ENCODE measurements at regions not wholly inside any gene's neighbourhood (a gene's known extent, or its start where the extent isn't known, plus 50 kb on each side); places are given as distances from the start of the nearest gene placed in this dataset.

- Mint-ChIP-seq H3K4me3 (no peak overlapping the region), H3K36me3 (ENCODE audit: low read depth) (no peaks in the 10 kb centered on the region), H3K4me1 (no peaks in the 10 kb centered on the region), H3K27me3 (ENCODE audit: insufficient read depth) (peaks cover 2% of the 10 kb centered on the region), H3K9me3 (no peaks in the 10 kb centered on the region), H3K27ac (no peak overlapping the region)
- Histone ChIP-seq H3K27me3 (ENCODE audit: control insufficient read depth, insufficient read depth, low read length, poor library complexity, severe bottlenecking) (no peaks in the 10 kb centered on the region), H3K4me3 (ENCODE audit: low read length) (no peak overlapping the region), H3K9me3 (ENCODE audit: control insufficient read depth, low read length) (no peaks in the 10 kb centered on the region), H3K9ac (ENCODE audit: extremely low read depth, low read length, poor library complexity, severe bottlenecking) (no peak overlapping the region), H3K27ac (ENCODE audit: low read depth, low read length) (no peak overlapping the region), H3K4me1 (ENCODE audit: control insufficient read depth, insufficient read depth, low read length) (no peaks in the 10 kb centered on the region), H3K36me3 (ENCODE audit: control insufficient read depth, insufficient read depth, low read length) (no peaks in the 10 kb centered on the region)
- DNase-seq = no peak
- 80 to 90% methylated on average over 1 of the region's 1 CpG for WGBS, 2 experiments (ENCODE audit: insufficient coverage in 1 of 2, insufficient read length in 1 of 2)
- no peak for TF ChIP-seq CTCF (conservative IDR thresholded peaks at IDR 0.05)
Observed at GRCh38 chr9:71326360-71326759, 204.9 kb upstream of the TRPM3 start.

GRCh38 chr9:71323357-71323756, 201.9 kb upstream of the TRPM3 start:
- H3K4me1 ChIP-seq (ENCODE audit: control insufficient read depth, insufficient read depth, low read length) = no peaks in the 10 kb centered on the region
- no peaks in the 10 kb centered on the region for H3K36me3 Mint-ChIP-seq (ENCODE audit: low read depth)
- no peak overlapping the region for H3K4me3 Mint-ChIP-seq
- H3K27me3 ChIP-seq (ENCODE audit: control insufficient read depth, insufficient read depth, low read length, poor library complexity, severe bottlenecking) = no peaks in the 10 kb centered on the region
- no peak overlapping the region for H3K9ac ChIP-seq (ENCODE audit: extremely low read depth, low read length, poor library complexity, severe bottlenecking)
- no peak for TF ChIP-seq CTCF (conservative IDR thresholded peaks at IDR 0.05)
- no peak overlapping the region for H3K27ac Mint-ChIP-seq
- no peaks in the 10 kb centered on the region for H3K9me3 Mint-ChIP-seq
- no peak overlapping the region for H3K4me3 ChIP-seq (ENCODE audit: low read length)
- H3K4me1 Mint-ChIP-seq = no peaks in the 10 kb centered on the region
- no peak for DNase-seq
- no peaks in the 10 kb centered on the region for H3K9me3 ChIP-seq (ENCODE audit: control insufficient read depth, low read length)
- H3K36me3 ChIP-seq (ENCODE audit: control insufficient read depth, insufficient read depth, low read length) = no peaks in the 10 kb centered on the region
- H3K27ac ChIP-seq (ENCODE audit: low read depth, low read length) = no peak overlapping the region
- H3K27me3 Mint-ChIP-seq (ENCODE audit: insufficient read depth) = peaks cover 2% of the 10 kb centered on the region
- 92 to 96% methylated on average over 3 of the region's 3 CpGs for WGBS, 2 experiments (ENCODE audit: insufficient coverage in 1 of 2, insufficient read length in 1 of 2)

- H3K4me3 Mint-ChIP-seq = no peak overlapping the region
- no peaks in the 10 kb centered on the region for H3K9me3 Mint-ChIP-seq
- TF ChIP-seq CTCF (conservative IDR thresholded peaks at IDR 0.05) = no peak
- Histone ChIP-seq H3K4me1 (ENCODE audit: control insufficient read depth, insufficient read depth, low read length) (no peaks in the 10 kb centered on the region), H3K36me3 (ENCODE audit: control insufficient read depth, insufficient read depth, low read length) (no peaks in the 10 kb centered on the region), H3K27ac (ENCODE audit: low read depth, low read length) (no peak overlapping the region), H3K9me3 (ENCODE audit: control insufficient read depth, low read length) (no peaks in the 10 kb centered on the region), H3K27me3 (ENCODE audit: control insufficient read depth, insufficient read depth, low read length, poor library complexity, severe bottlenecking) (no peaks in the 10 kb centered on the region), H3K9ac (ENCODE audit: extremely low read depth, low read length, poor library complexity, severe bottlenecking) (no peak overlapping the region), H3K4me3 (ENCODE audit: low read length) (no peak overlapping the region)
- no peak for DNase-seq
- WGBS, 2 experiments (ENCODE audit: insufficient coverage in 1 of 2, insufficient read length in 1 of 2) = 97% methylated on average over 3 of the region's 3 CpGs; no CpG with 5 or more reads in 1 of the 2 experiments
- peaks cover 2% of the 10 kb centered on the region for H3K27me3 Mint-ChIP-seq (ENCODE audit: insufficient read depth)
- no peak overlapping the region for H3K27ac Mint-ChIP-seq
- H3K36me3 Mint-ChIP-seq (ENCODE audit: low read depth) = no peaks in the 10 kb centered on the region
- H3K4me1 Mint-ChIP-seq = no peaks in the 10 kb centered on the region
Observed at GRCh38 chr9:71322311-71322710, 200.9 kb upstream of the TRPM3 start.

All from endodermal cell (in vitro differentiated cells).